A673 (cell line): ENCODE measurements at regions not wholly inside any gene's neighbourhood (a gene's known extent, or its start where the extent isn't known, plus 50 kb on each side); places are given as distances from the start of the nearest gene placed in this dataset.

Experiments used
- BruUV-seq: library from RNA; stranded (reverse); fragments of 400-500 nt; replicated peaks from 2 replicates; lab custom pipeline; 2021; lab: Mats Ljungman, UMichigan
- CTCF ChIA-PET: fragments of 300-600 bp; sonication (Branson Sonifier 250); formaldehyde crosslinking; loops from one replicate; lab custom pipeline; 2022; ENCODE audit warnings: antibody characterized with exemption; lab: Charles Lee
- POLR2A ChIA-PET: fragments of 300-600 bp; sonication (Branson Sonifier 250); formaldehyde crosslinking; loops from one replicate; lab custom pipeline; 2022; ENCODE audit warnings: antibody characterized with exemption; ENCODE audit not compliant: low non-redundant PET; lab: Charles Lee
- DNase-seq: peaks from one replicate; pipeline ENCODE4 v3.0.0-alpha.2; 2015; ENCODE audit warnings: low spot score
- H3K27ac ChIP-seq: fragments of 200-600 bp; sonication (generic); 2 replicates; pipeline ENCODE4 v1.5.1; 2016; ENCODE audit warnings: mixed run types, low read depth, mild to moderate bottlenecking, mixed read lengths, antibody characterized with exemption, low read length; ENCODE audit not compliant: poor library complexity, severe bottlenecking
- H3K27me3 ChIP-seq: fragments of 200-600 bp; sonication (generic); replicated peaks from 2 replicates; pipeline ENCODE4 v1.6.1; 2017; ENCODE audit warnings: mixed run types, low read depth, mild to moderate bottlenecking, mixed read lengths, antibody characterized with exemption, low read length; ENCODE audit not compliant: insufficient read depth, poor library complexity
- H3K36me3 ChIP-seq: fragments of 200-600 bp; sonication (generic); 2 replicates; pipeline ENCODE4 v1.6.1; 2016; ENCODE audit warnings: mixed run types, mild to moderate bottlenecking, mixed read lengths, antibody characterized with exemption, low read length; ENCODE audit not compliant: insufficient read depth, poor library complexity, severe bottlenecking
- H3K4me1 ChIP-seq: fragments of 200-600 bp; sonication (generic); 2 replicates; pipeline ENCODE4 v1.6.1; 2017; ENCODE audit warnings: mixed run types, mild to moderate bottlenecking, mixed read lengths, antibody characterized with exemption, low read length; ENCODE audit not compliant: insufficient read depth, poor library complexity, severe bottlenecking
- H3K4me3 ChIP-seq: fragments of 200-600 bp; sonication (generic); 2 replicates; pipeline ENCODE4 v1.5.1; 2016; ENCODE audit warnings: low read depth, mixed run types, mild to moderate bottlenecking, mixed read lengths, low read length; ENCODE audit not compliant: poor library complexity, severe bottlenecking
- H3K9me3 ChIP-seq: fragments of 200-600 bp; sonication (generic); 2 replicates; pipeline ENCODE4 v1.6.1; 2016; ENCODE audit warnings: mixed run types, low read depth, mild to moderate bottlenecking, mixed read lengths, antibody characterized with exemption, low read length; ENCODE audit not compliant: poor library complexity, severe bottlenecking
- EZH2 ChIP-seq: fragments of 200-600 bp; sonication (generic); IDR thresholded peaks from 2 replicates; pipeline ENCODE4 v1.6.1; 2017; ENCODE audit warnings: borderline replicate concordance, low read depth, mild to moderate bottlenecking, mixed read lengths, antibody characterized with exemption, low read length; ENCODE audit not compliant: poor library complexity, severe bottlenecking
- intact Hi-C: fragments of 100-400 bp; cut with micrococcal nuclease; formaldehyde crosslinking; loops from one replicate; pipeline ENCODE4 v1.10.0; 2022; ENCODE audit not compliant: unreplicated experiment
- TF ChIP-seq, protein P1 (sequence below): fragments of 300-800, 200-600 bp; sonication (generic); conservative IDR thresholded peaks from 2 replicates; pipeline ENCODE4 v1.5.1; 2017; ENCODE audit warnings: low read depth, mild to moderate bottlenecking, antibody characterized with exemption, low read length, moderate library complexity, mixed read lengths

GRCh38 chr2:236825989-236826510 is 256.4 kb downstream of the ACKR3 start:
- intact Hi-C loops, result no loop called here
- Histone ChIP-seq H3K4me3 (no peak overlapping the region), H3K27me3 (no peaks in the 10 kb centered on the region), H3K27ac (no peak overlapping the region), H3K4me1 (no peaks in the 10 kb centered on the region), H3K36me3 (no peaks in the 10 kb centered on the region), H3K9me3 (no peaks in the 10 kb centered on the region)
- TF ChIP-seq, protein P1, sequence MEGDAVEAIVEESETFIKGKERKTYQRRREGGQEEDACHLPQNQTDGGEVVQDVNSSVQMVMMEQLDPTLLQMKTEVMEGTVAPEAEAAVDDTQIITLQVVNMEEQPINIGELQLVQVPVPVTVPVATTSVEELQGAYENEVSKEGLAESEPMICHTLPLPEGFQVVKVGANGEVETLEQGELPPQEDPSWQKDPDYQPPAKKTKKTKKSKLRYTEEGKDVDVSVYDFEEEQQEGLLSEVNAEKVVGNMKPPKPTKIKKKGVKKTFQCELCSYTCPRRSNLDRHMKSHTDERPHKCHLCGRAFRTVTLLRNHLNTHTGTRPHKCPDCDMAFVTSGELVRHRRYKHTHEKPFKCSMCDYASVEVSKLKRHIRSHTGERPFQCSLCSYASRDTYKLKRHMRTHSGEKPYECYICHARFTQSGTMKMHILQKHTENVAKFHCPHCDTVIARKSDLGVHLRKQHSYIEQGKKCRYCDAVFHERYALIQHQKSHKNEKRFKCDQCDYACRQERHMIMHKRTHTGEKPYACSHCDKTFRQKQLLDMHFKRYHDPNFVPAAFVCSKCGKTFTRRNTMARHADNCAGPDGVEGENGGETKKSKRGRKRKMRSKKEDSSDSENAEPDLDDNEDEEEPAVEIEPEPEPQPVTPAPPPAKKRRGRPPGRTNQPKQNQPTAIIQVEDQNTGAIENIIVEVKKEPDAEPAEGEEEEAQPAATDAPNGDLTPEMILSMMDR, result no peak
- TF ChIP-seq EZH2, result no peak
- ChIA-PET CTCF (no interaction called here), POLR2A (no interaction called here)
- DNase-seq, result no peak
- no TSS peak for BruUV-seq

DNA sequence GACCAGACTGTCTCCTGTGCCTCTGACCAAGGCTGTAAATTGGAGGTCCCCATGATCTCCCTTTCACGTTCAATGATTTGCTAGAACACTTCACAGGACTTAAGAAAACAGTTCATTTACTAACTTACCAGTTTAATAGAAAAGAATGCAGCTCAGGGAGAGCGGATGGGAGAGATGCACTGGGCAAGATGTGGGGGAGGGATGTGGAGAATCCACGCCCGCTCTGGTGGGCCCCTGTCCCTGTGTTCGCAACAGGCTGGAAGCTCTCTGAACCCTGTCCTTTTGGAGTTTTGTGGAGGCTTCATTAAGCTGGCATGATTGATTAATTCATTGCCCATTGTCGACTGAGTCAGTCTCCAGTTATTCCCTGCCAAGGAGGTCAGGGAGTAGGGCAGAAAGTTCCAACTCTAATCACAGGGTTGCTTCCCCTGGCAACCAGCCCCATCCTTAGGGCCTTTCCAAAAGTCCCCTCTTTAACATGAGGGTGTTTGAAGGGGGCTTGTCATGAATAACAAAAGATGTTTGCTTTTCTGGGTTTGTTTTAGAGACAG is 257.1 kb downstream of the ACKR3 start:
- Histone ChIP-seq H3K27ac (no peak overlapping the region), H3K4me3 (no peak overlapping the region), H3K4me1 (no peaks in the 10 kb centered on the region), H3K27me3 (no peaks in the 10 kb centered on the region), H3K9me3 (no peaks in the 10 kb centered on the region), H3K36me3 (no peaks in the 10 kb centered on the region)
- intact Hi-C loops, result no loop called here
- no peak for DNase-seq
- ChIA-PET CTCF (no interaction called here), POLR2A (no interaction called here)
- no TSS peak for BruUV-seq
- TF ChIP-seq EZH2, result no peak
- TF ChIP-seq, protein P1, result no peak

GRCh38 chr2:236827997-236828396 is 257.7 kb upstream of the COPS8 start:
- H3K27ac ChIP-seq, result no peak overlapping the region
- no peaks in the 10 kb centered on the region for H3K9me3 ChIP-seq
- H3K4me3 ChIP-seq, result no peak overlapping the region
- no peak for DNase-seq
- no peaks in the 10 kb centered on the region for H3K36me3 ChIP-seq
- ChIA-PET POLR2A (no interaction called here), CTCF (no interaction called here)
- H3K27me3 ChIP-seq, result no peaks in the 10 kb centered on the region
- TF ChIP-seq EZH2, result no peak
- TF ChIP-seq, protein P1, result no peak
- BruUV-seq, result no TSS peak
- H3K4me1 ChIP-seq, result no peaks in the 10 kb centered on the region
- intact Hi-C loops, result no loop called here
